Myocyte (in vitro differentiated cells): ENCODE measurements at regions not wholly inside any gene's neighbourhood (a gene's known extent, or its start where the extent isn't known, plus 50 kb on each side); places are given as distances from the start of the nearest gene placed in this dataset.

ENCODE experiments used
- DNase-seq: peaks from one replicate; pipeline ENCODE4 v3.0.0-alpha.2; 2012; ENCODE audit warnings: low read depth

- no peak for DNase-seq
Measured at GRCh38 chr3:23743141-23743784, 62.5 kb upstream of the UBE2E1 start.

GRCh38 chr3:23746441-23746840, 59.3 kb upstream of the UBE2E1 start:
- DNase-seq = no peak

DNA sequence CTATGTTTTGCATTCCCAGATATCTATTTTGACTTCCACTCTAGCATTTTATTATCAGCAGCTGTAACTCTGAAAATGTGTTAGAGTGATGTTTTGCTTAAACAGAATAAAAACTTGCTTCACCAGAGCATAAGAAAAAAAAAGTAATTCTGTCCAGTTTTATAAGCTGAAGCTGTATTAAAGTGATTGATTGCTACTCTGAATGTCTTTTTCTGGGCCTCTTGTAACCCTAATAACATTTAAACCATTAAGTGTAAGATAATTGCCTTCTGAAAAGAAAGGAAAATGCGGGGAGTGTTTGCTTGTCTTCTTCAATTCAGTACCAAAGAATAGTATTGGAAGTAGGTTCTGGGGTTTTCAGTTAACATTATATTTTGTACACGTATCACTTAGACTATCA, 57.9 kb upstream of the UBE2E1 start:
- no peak for DNase-seq

DNA sequence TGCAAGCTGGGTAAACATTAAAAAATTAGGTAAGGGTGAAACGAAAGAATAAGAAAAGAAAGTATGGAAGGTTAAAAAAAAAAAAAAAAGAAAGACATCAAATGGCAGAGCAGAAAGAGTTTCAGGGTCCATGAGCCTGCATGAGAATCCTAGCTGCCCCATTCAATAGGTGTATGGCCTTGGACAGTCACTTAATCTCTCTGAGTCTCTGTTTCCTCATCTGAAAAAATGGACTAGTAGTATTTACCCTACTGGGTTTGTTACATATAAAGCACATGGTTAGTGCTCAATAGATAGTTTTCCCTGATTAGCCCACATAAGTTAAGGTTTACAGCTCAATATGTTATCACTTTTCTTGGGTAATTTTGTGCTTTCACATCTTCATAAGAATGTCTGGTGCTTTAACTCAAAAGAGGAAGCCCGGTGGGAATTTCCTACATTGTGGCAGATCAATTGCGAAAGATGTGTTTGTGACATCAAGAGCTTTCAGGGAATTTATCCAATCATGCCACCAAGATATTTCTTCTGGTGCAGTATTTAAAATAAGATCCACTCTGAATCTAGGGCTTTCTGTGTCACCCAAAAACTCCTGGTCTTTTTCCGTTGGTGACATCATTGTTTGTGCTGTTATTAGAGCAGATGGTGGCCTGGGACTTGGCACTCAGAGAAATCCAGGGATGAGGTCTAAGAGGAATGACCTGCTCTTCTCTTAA, 57.2 kb upstream of the UBE2E1 start:
- DNase-seq = peak; percentile 57

- no peak for DNase-seq
Measured at GRCh38 chr3:23749609-23750008, 56.1 kb upstream of the UBE2E1 start.

DNA sequence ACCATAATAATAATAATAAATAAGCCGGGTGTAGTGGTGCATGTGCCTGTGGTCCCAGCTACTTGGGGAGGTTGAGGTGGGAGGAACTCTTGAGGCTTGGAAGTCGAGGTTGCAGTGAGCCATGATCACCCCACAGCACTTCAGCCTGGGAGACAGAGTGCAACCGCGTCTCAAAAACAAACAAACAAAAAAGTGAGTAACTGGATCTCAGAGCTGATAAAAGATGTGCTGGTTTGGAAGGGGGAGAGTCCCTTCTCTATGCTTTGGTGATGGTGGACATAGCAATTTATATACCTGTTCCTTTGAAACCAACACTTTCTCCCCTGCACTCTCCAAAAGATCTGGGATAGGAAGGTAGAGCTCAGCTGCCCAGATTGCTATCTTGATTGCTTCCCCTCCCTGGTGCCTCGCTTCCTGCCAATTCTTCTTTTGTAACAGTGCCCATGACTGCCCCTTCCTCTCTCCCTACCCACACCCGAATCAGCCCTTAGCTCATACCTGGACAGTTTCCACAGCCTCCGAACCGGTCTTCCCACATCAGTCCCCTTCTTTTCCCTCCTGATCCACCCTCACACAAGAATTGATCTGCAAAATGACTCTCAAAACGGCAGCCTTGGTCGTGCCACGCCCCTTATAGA, 55.1 kb upstream of the UBE2E1 start:
- no peak for DNase-seq

GRCh38 chr3:23751212-23751723, 54.5 kb upstream of the UBE2E1 start:
- DNase-seq = no peak

GRCh38 chr3:23752126-23752525, 53.6 kb upstream of the UBE2E1 start:
- DNase-seq = peak; percentile 80

DNA sequence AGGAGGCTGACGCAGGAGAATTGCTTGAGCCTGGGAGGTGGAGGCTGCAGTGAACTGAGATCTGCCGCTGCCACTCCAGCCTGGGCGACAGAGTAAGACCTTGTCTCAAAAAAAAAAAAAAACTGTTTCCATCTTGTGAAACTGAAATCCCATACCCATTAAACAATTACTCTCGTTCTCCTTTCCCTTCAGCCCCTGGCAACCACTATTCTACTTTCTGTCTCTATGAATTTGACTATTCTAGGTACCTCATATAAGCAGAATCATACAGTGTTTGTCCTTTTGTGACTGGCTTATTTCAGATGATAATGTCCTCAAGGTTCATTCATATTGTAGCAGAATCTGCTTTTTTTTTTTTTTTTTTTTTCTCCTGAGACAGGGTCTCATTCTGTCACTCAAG, 51.5 kb upstream of the UBE2E1 start:
- no peak for DNase-seq
